IMR-90 (cell line): ENCODE measurements at regions not wholly inside any gene's neighbourhood (a gene's known extent, or its start where the extent isn't known, plus 50 kb on each side); places are given as distances from the start of the nearest gene placed in this dataset.

ENCODE experiments used
- ATAC-seq: fragments of 200-7000 bp; cut with Tn5 transposase; 2 replicates; pipeline ENCODE4 v1.9.1; 2020; ENCODE audit warnings: low read depth, mild to moderate bottlenecking, moderate library complexity
- BruUV-seq: library from RNA; stranded (reverse); fragments of 400-500 nt; replicated peaks from 2 replicates; lab custom pipeline; 2021; lab: Mats Ljungman, UMichigan
- CTCF ChIA-PET: fragments of 300-600 bp; formaldehyde crosslinking; extraction: SDS; loops from one replicate; lab custom pipeline; 2021; ENCODE audit warnings: antibody characterized with exemption; lab: Yijun Ruan, JAX
- POLR2A ChIA-PET: fragments of 300-600 bp; sonication (Branson Sonifier 250); formaldehyde crosslinking; loops from one replicate; lab custom pipeline; 2022; ENCODE audit warnings: antibody characterized with exemption; ENCODE audit not compliant: unreplicated experiment; lab: Charles Lee
- DNase-seq: peaks from one replicate; pipeline ENCODE4 v3.0.0; 2013
- H2AFZ ChIP-seq: replicated peaks from 2 replicates; pipeline ENCODE3; 2013; ENCODE audit warnings: low read length, mild to moderate bottlenecking; ENCODE audit not compliant: poor library complexity
- H2AK5ac ChIP-seq: 2 replicates; pipeline ENCODE4 v1.6.1; 2013; ENCODE audit warnings: low read depth, low read length, inconsistent platforms
- H2AK9ac ChIP-seq: replicated peaks from 2 replicates; pipeline ENCODE3; 2013; ENCODE audit warnings: mild to moderate bottlenecking, low read depth, low read length, moderate library complexity; ENCODE audit not compliant: poor library complexity
- H2BK120ac ChIP-seq: 2 replicates; pipeline ENCODE4 v1.6.1; 2013; ENCODE audit warnings: low read depth, low read length, inconsistent platforms
- H2BK15ac ChIP-seq: 3 replicates; pipeline ENCODE4 v1.6.1; 2013; ENCODE audit warnings: low read depth, low read length, inconsistent platforms
- H2BK20ac ChIP-seq: 2 replicates; pipeline ENCODE4 v1.6.1; 2013; ENCODE audit warnings: low read depth, mild to moderate bottlenecking, inconsistent platforms, low read length, moderate library complexity
- H2BK5ac ChIP-seq: 2 replicates; pipeline ENCODE4 v1.6.1; 2013; ENCODE audit warnings: mild to moderate bottlenecking, low read depth, low read length, inconsistent platforms; ENCODE audit not compliant: poor library complexity, severe bottlenecking
- H3K14ac ChIP-seq: replicated peaks from 2 replicates; pipeline ENCODE4 v1.6.1; 2013; ENCODE audit warnings: low read depth, low read length, inconsistent platforms
- H3K18ac ChIP-seq: 2 replicates; pipeline ENCODE4 v1.6.1; 2013; ENCODE audit warnings: low read depth, low read length, control low read depth
- H3K23ac ChIP-seq: 2 replicates; pipeline ENCODE4 v1.6.1; 2013; ENCODE audit warnings: low read depth, low read length, inconsistent platforms
- H3K27ac ChIP-seq: 2 replicates; pipeline ENCODE4 v1.5.1; 2013; ENCODE audit warnings: mild to moderate bottlenecking, control low read depth, low read length; ENCODE audit not compliant: insufficient read depth
- H3K27me3 ChIP-seq: 2 replicates; pipeline ENCODE4 v1.6.1; 2013; ENCODE audit warnings: low read length; ENCODE audit not compliant: control insufficient read depth, insufficient read depth
- H3K36me3 ChIP-seq: 2 replicates; pipeline ENCODE4 v1.6.1; 2013; ENCODE audit warnings: low read length, mixed read lengths; ENCODE audit not compliant: control insufficient read depth, insufficient read depth
- H3K4ac ChIP-seq: 2 replicates; pipeline ENCODE4 v1.6.1; 2013; ENCODE audit warnings: low read depth, low read length, inconsistent platforms
- H3K4me1 ChIP-seq: 2 replicates; pipeline ENCODE4 v1.6.1; 2013; ENCODE audit warnings: low read length, mixed read lengths; ENCODE audit not compliant: control insufficient read depth, insufficient read depth
- H3K4me2 ChIP-seq: 2 replicates; pipeline ENCODE4 v1.6.1; 2013; ENCODE audit warnings: low read depth, mild to moderate bottlenecking, control low read depth, low read length, moderate library complexity
- H3K4me3 ChIP-seq: 2 replicates; pipeline ENCODE4 v1.5.1; 2013; ENCODE audit warnings: low read depth, mild to moderate bottlenecking, control low read depth, low read length, moderate library complexity; ENCODE audit not compliant: insufficient read depth
- H3K56ac ChIP-seq: 2 replicates; pipeline ENCODE4 v1.6.1; 2013; ENCODE audit warnings: low read length, inconsistent platforms; ENCODE audit not compliant: insufficient read depth; ENCODE audit errors: extremely low read depth
- H3K79me1 ChIP-seq, 2 experiments: 2 replicates each; pipeline ENCODE4 v1.6.1; 2013; ENCODE audit warnings: low read length in 2 of 2, inconsistent platforms in 1 of 2, low read depth in 1 of 2
- H3K9ac ChIP-seq: 2 replicates; pipeline ENCODE4 v1.6.1; 2013; ENCODE audit warnings: low read depth, low read length, control low read depth
- H3K9me1 ChIP-seq: 2 replicates; pipeline ENCODE4 v1.6.1; 2013; ENCODE audit warnings: low read length, inconsistent platforms; ENCODE audit not compliant: insufficient read depth
- H3K9me3 ChIP-seq: 2 replicates; pipeline ENCODE4 v1.6.1; 2013; ENCODE audit warnings: low read length; ENCODE audit not compliant: control insufficient read depth, insufficient read depth
- H4K20me1 ChIP-seq: 2 replicates; pipeline ENCODE4 v1.6.1; 2013; ENCODE audit warnings: low read length, inconsistent platforms; ENCODE audit not compliant: insufficient read depth
- H4K5ac ChIP-seq: 2 replicates; pipeline ENCODE4 v1.6.1; 2013; ENCODE audit warnings: mild to moderate bottlenecking, low read depth, low read length, control low read depth
- H4K8ac ChIP-seq, 2 experiments: 2 replicates each; pipeline ENCODE4 v1.6.1; 2013; ENCODE audit warnings: low read depth in 2 of 2, low read length in 2 of 2, control low read depth in 1 of 2, inconsistent platforms in 1 of 2
- H4K91ac ChIP-seq: 2 replicates; pipeline ENCODE4 v1.6.1; 2013; ENCODE audit warnings: low read depth, low read length, inconsistent platforms; ENCODE audit not compliant: insufficient read depth
- BHLHE40 ChIP-seq: fragments of 150-350 bp; IDR thresholded peaks from 2 replicates; pipeline ENCODE4 v1.6.1; 2016; ENCODE audit warnings: mild to moderate bottlenecking, low read depth, low read length
- CEBPB ChIP-seq: IDR thresholded peaks from 2 replicates; pipeline ENCODE4 v1.6.1; 2012; ENCODE audit warnings: low read depth, low read length, improper control_type of control experiment
- CHD1 ChIP-seq: IDR thresholded peaks from 2 replicates; pipeline ENCODE4 v1.6.1; 2012; ENCODE audit warnings: low read depth, low read length, improper control_type of control experiment
- CTCF ChIP-seq: conservative IDR thresholded peaks from 2 replicates; pipeline ENCODE4 v1.5.1; 2012; ENCODE audit warnings: mild to moderate bottlenecking, low read depth, low read length, improper control_type of control experiment
- ELK1 ChIP-seq: fragments of 150-350 bp; IDR thresholded peaks from 2 replicates; pipeline ENCODE4 v1.6.1; 2016; ENCODE audit warnings: low read depth, mild to moderate bottlenecking, low read length, moderate library complexity, borderline replicate concordance
- FOS ChIP-seq: fragments of 150-350 bp; IDR thresholded peaks from 2 replicates; pipeline ENCODE4 v1.6.1; 2016; ENCODE audit warnings: low read depth, low read length
- MAFK ChIP-seq: IDR thresholded peaks from 2 replicates; pipeline ENCODE4 v1.6.1; 2012; ENCODE audit warnings: low read depth, low read length, improper control_type of control experiment
- MAZ ChIP-seq: IDR thresholded peaks from 2 replicates; pipeline ENCODE4 v1.6.1; 2012; ENCODE audit warnings: low read depth, mild to moderate bottlenecking, low read length, improper control_type of control experiment, moderate library complexity, borderline replicate concordance
- NFE2L2 ChIP-seq: fragments of 150-350 bp; IDR thresholded peaks from 2 replicates; pipeline ENCODE4 v1.6.1; 2016; ENCODE audit warnings: low read depth, mild to moderate bottlenecking, low read length
- RAD21 ChIP-seq: IDR thresholded peaks from 2 replicates; pipeline ENCODE4 v1.6.1; 2012; ENCODE audit warnings: low read length, improper control_type of control experiment
- RCOR1 ChIP-seq: IDR thresholded peaks from 2 replicates; pipeline ENCODE4 v1.6.1; 2012; ENCODE audit warnings: mild to moderate bottlenecking, low read length, improper control_type of control experiment; ENCODE audit not compliant: insufficient replicate concordance
- RFX5 ChIP-seq: IDR thresholded peaks from 2 replicates; pipeline ENCODE4 v1.8.0; 2012; ENCODE audit warnings: low read depth, mild to moderate bottlenecking, low read length, moderate library complexity
- SMC3 ChIP-seq: fragments of 150-350 bp; IDR thresholded peaks from 2 replicates; pipeline ENCODE4 v1.6.1; 2016; ENCODE audit warnings: low read depth, mild to moderate bottlenecking, antibody characterized with exemption, low read length, moderate library complexity
- USF2 ChIP-seq: fragments of 150-350 bp; IDR thresholded peaks from 2 replicates; pipeline ENCODE4 v1.6.1; 2017; ENCODE audit warnings: mild to moderate bottlenecking, antibody characterized with exemption, low read length, low read depth
- WGBS, 2 experiments: methylation state at CpG; one replicate each; pipeline versions ENCODE4 v1.1.5 to v1.1.7; 2013; ENCODE audit warnings: missing lambda C conversion rate in 2 of 2; ENCODE audit not compliant: insufficient read length in 1 of 2; ENCODE audit errors: extremely low coverage in 2 of 2; 5-methylcytosine and 5-hydroxymethylcytosine counted together
- dilution Hi-C: fragments of 300-500 bp; cut with HindIII; formaldehyde crosslinking; loops from one replicate; pipeline ENCODE4 v1.14.3; 2018; ENCODE audit warnings: low sequenced_read_pairs; ENCODE audit not compliant: unreplicated experiment
- in situ Hi-C: fragments of 300-500 bp; cut with MboI; formaldehyde crosslinking; loops from 3 replicates; pipeline ENCODE4 v1.14.3; 2019; ENCODE audit warnings: low sequenced_read_pairs, inconsistent platforms, mixed read lengths
- intact Hi-C: fragments of 100-400 bp; cut with micrococcal nuclease; formaldehyde crosslinking; loops from 2 replicates; pipeline ENCODE4 v1.10.0; 2022

GRCh38 chr5:40453689-40454088 lies 226.0 kb upstream of the PTGER4 start:
- CTCF ChIA-PET = no interaction called here
- no TSS peak for BruUV-seq
- no peak overlapping the region for H4K91ac ChIP-seq
- H3K27me3 ChIP-seq = no peaks in the 10 kb centered on the region
- no peak overlapping the region for H3K14ac ChIP-seq
- no peak overlapping the region for H3K9ac ChIP-seq
- H2BK15ac ChIP-seq = no peak overlapping the region
- no peaks in the 10 kb centered on the region for H3K4me1 ChIP-seq
- H3K4me3 ChIP-seq = no peak overlapping the region
- dilution Hi-C loops = no loop called here
- no peaks in the 10 kb centered on the region for H4K20me1 ChIP-seq
- no peak overlapping the region for H2BK5ac ChIP-seq
- H3K9me1 ChIP-seq = no peaks in the 10 kb centered on the region
- H3K4me2 ChIP-seq = no peak overlapping the region
- no peak overlapping the region for H4K5ac ChIP-seq
- H3K23ac ChIP-seq = no peak overlapping the region
- no peak for TF ChIP-seq RFX5
- no peak for TF ChIP-seq NFE2L2
- TF ChIP-seq CEBPB = no peak
- TF ChIP-seq FOS = no peak
- no peak for TF ChIP-seq RAD21
- no peak for TF ChIP-seq BHLHE40
- TF ChIP-seq CTCF = no peak
- TF ChIP-seq MAFK = no peak
- TF ChIP-seq CHD1 = no peak
- TF ChIP-seq ELK1 = no peak
- no peak for TF ChIP-seq USF2
- no peak for TF ChIP-seq MAZ
- no peak for TF ChIP-seq RCOR1
- TF ChIP-seq SMC3 = no peak
- no peaks in the 10 kb centered on the region for H3K36me3 ChIP-seq
- no peak overlapping the region for H2AK5ac ChIP-seq
- H3K56ac ChIP-seq = no peak overlapping the region
- DNase-seq = no peak
- intact Hi-C loops = no loop called here
- no peak overlapping the region for H3K18ac ChIP-seq
- no peak overlapping the region for H3K4ac ChIP-seq
- no peak overlapping the region for H2AFZ ChIP-seq
- H2AK9ac ChIP-seq = no peak overlapping the region
- ATAC-seq = no peak
- POLR2A ChIA-PET = no interaction called here
- H2BK120ac ChIP-seq = no peak overlapping the region
- no peak overlapping the region for H3K27ac ChIP-seq
- H3K79me1 ChIP-seq = no peaks in the 10 kb centered on the region
- 100% methylated on average over 1 of the region's 1 CpG; no CpG with 5 or more reads in 1 of the 2 experiments for WGBS, 2 experiments
- H2BK20ac ChIP-seq = no peak overlapping the region
- H3K9me3 ChIP-seq = no peaks in the 10 kb centered on the region
- in situ Hi-C loops = no loop called here
- H4K8ac ChIP-seq = no peak overlapping the region
